GM12878 (cell line): ENCODE measurements at regions not wholly inside any gene's neighbourhood (a gene's known extent, or its start where the extent isn't known, plus 50 kb on each side); places are given as distances from the start of the nearest gene placed in this dataset.

ENCODE experiments used
- ATAC-seq: fragments of 200-7000 bp; cut with Tn5 transposase; 3 replicates; pipeline ENCODE4 v1.9.1; 2020; ENCODE audit warnings: mild to moderate bottlenecking, moderate library complexity
- BruUV-seq: library from RNA; stranded (reverse); fragments of 400-500 nt; replicated peaks from 2 replicates; lab custom pipeline; 2021; lab: Mats Ljungman, UMichigan
- CTCF ChIA-PET: fragments of 300-600 bp; sonication (Branson Sonifier 250); formaldehyde crosslinking; extraction: SDS; loops from one replicate; lab custom pipeline; 2021; ENCODE audit warnings: inconsistent platforms; lab: Yijun Ruan, JAX
- POLR2A ChIA-PET: fragments of 350-600 bp; formaldehyde crosslinking; extraction: SDS; loops from one replicate; lab custom pipeline; 2021; ENCODE audit warnings: inconsistent platforms; lab: Charles Lee
- RAD21 ChIA-PET: fragments of 300-600 bp; sonication (Branson Sonifier 250); formaldehyde crosslinking; loops from one replicate; lab custom pipeline; 2023; ENCODE audit warnings: antibody characterized with exemption; ENCODE audit not compliant: unreplicated experiment; lab: Charles Lee
- SMC1A ChIA-PET: fragments of 300-600 bp; sonication (Branson Sonifier 250); formaldehyde crosslinking; loops from one replicate; lab custom pipeline; 2023; ENCODE audit not compliant: unreplicated experiment, uncharacterized antibody; lab: Charles Lee
- DNase-seq: peaks from one replicate; pipeline ENCODE4 v3.0.0-alpha.2; 2011; ENCODE audit warnings: low read depth, low spot score
- FAIRE-seq: peaks from 3 replicates; lab custom pipeline; 2011; peaks lifted over from hg19 to GRCh38; lab: Jason Lieb, UNC
- H2AFZ ChIP-seq: 2 replicates; pipeline ENCODE4 v1.6.0; 2011; ENCODE audit warnings: low read depth, low read length, control low read depth; ENCODE audit not compliant: control insufficient read depth
- H3K27ac ChIP-seq: 2 replicates; pipeline ENCODE4 v1.5.1; 2011; ENCODE audit warnings: control low read depth; ENCODE audit not compliant: control insufficient read depth, insufficient read depth
- H3K27me3 ChIP-seq, 2 experiments: replicated peaks in 1 of 2; 2 replicates each; pipeline versions ENCODE4 v1.6.0 to v1.6.1; 2011; ENCODE audit warnings: low read length in 1 of 2; ENCODE audit not compliant: control insufficient read depth in 2 of 2, insufficient read depth in 2 of 2
- H3K36me3 ChIP-seq, 2 experiments: 2 replicates each; pipeline ENCODE4 v1.5.1; 2011; ENCODE audit warnings: low read length in 1 of 2; ENCODE audit not compliant: control insufficient read depth in 2 of 2, insufficient read depth in 2 of 2
- H3K4me1 ChIP-seq: 2 replicates; pipeline ENCODE4 v1.6.1; 2011; ENCODE audit warnings: mild to moderate bottlenecking, low read length, moderate library complexity, mixed read lengths; ENCODE audit not compliant: control insufficient read depth, insufficient read depth
- H3K4me2 ChIP-seq: 2 replicates; pipeline ENCODE4 v1.6.0; 2011; ENCODE audit warnings: control low read depth; ENCODE audit not compliant: control insufficient read depth, insufficient read depth
- H3K4me3 ChIP-seq: fragments of 200-600 bp; sonication (generic); 2 replicates; pipeline ENCODE4 v1.5.1; 2016
- H3K79me2 ChIP-seq: 2 replicates; pipeline ENCODE4 v1.6.0; 2011; ENCODE audit warnings: low read length; ENCODE audit not compliant: control insufficient read depth, insufficient read depth
- H3K9ac ChIP-seq: 2 replicates; pipeline ENCODE4 v1.8.0; 2011; ENCODE audit warnings: low read length, control low read depth, mixed read lengths; ENCODE audit not compliant: control insufficient read depth, insufficient read depth
- H3K9me3 ChIP-seq: replicated peaks from 3 replicates; pipeline ENCODE4 v1.5.1; 2011; ENCODE audit warnings: mild to moderate bottlenecking, low read length; ENCODE audit not compliant: control insufficient read depth, insufficient read depth
- H4K20me1 ChIP-seq: 2 replicates; pipeline ENCODE4 v1.6.0; 2011; ENCODE audit not compliant: control insufficient read depth, insufficient read depth
- CBX3 ChIP-seq: fragments of 200-600 bp; sonication (generic); IDR thresholded peaks from 2 replicates; pipeline ENCODE4 v1.6.1; 2016; ENCODE audit warnings: low read depth, borderline replicate concordance
- HDAC2 ChIP-seq: fragments of 200-600 bp; sonication (generic); IDR thresholded peaks from 2 replicates; pipeline ENCODE4 v1.6.1; 2017
- IKZF2 ChIP-seq, 2 experiments: fragments of 450-650 bp; IDR thresholded peaks; 2 replicates each; pipeline ENCODE4 v1.6.1; 2017; ENCODE audit warnings: mild to moderate bottlenecking in 2 of 2, moderate library complexity in 2 of 2
- MTA3 ChIP-seq: IDR thresholded peaks from 2 replicates; pipeline ENCODE4 v1.6.1; 2012; ENCODE audit warnings: low read length, inconsistent platforms, borderline replicate concordance
- PML ChIP-seq: IDR thresholded peaks from 2 replicates; pipeline ENCODE4 v1.6.1; 2012; ENCODE audit warnings: low read length, inconsistent platforms
- POLR2AphosphoS2 ChIP-seq: IDR thresholded peaks from 2 replicates; pipeline ENCODE4 v1.6.1; 2011; ENCODE audit warnings: low read depth, mild to moderate bottlenecking, low read length, improper control_type of control experiment, moderate library complexity
- RAD51 ChIP-seq: fragments of 450-650 bp; IDR thresholded peaks from 2 replicates; pipeline ENCODE4 v1.6.1; 2016; ENCODE audit warnings: moderate library complexity, mild to moderate bottlenecking, inconsistent platforms
- YY1 ChIP-seq: IDR thresholded peaks from 2 replicates; pipeline ENCODE4 v1.6.1; 2011; ENCODE audit warnings: low read depth, mild to moderate bottlenecking, low read length
- ZNF217 ChIP-seq: fragments of 450-650 bp; IDR thresholded peaks from 2 replicates; pipeline ENCODE4 v1.6.1; 2017; ENCODE audit warnings: antibody characterized with exemption, mild to moderate bottlenecking
- ZNF24 ChIP-seq: fragments of 450-650 bp; IDR thresholded peaks from 2 replicates; pipeline ENCODE4 v1.6.1; 2017; ENCODE audit warnings: antibody characterized with exemption, mild to moderate bottlenecking
- ZNF622 ChIP-seq: fragments of 450-650 bp; IDR thresholded peaks from 2 replicates; pipeline ENCODE4 v1.6.1; 2017; ENCODE audit warnings: mild to moderate bottlenecking, inconsistent platforms
- ZSCAN29 ChIP-seq: fragments of 450-650 bp; IDR thresholded peaks from 2 replicates; pipeline ENCODE4 v1.6.1; 2017; ENCODE audit warnings: mild to moderate bottlenecking, moderate library complexity
- WGBS: methylation state at CpG from one replicate; pipeline ENCODE4 v1.1.6; 2016; ENCODE audit warnings: low lambda C conversion rate; ENCODE audit not compliant: insufficient replicate concordance, insufficient coverage; ENCODE audit errors: missing lambda C conversion rate; 5-methylcytosine and 5-hydroxymethylcytosine counted together
- in situ Hi-C: fragments of 300-500 bp; cut with MboI; formaldehyde crosslinking; loops from 9 replicates; pipeline ENCODE4 v1.14.3; 2018; ENCODE audit warnings: mixed read lengths
- intact Hi-C: fragments of 100-400 bp; cut with micrococcal nuclease; formaldehyde crosslinking; loops from one replicate; pipeline ENCODE4 v1.14.2; 2022; ENCODE audit not compliant: unreplicated experiment
- TF ChIP-seq, protein P1 (sequence below): fragments of 450-650 bp; IDR thresholded peaks from 2 replicates; pipeline ENCODE4 v1.6.1; 2017; ENCODE audit warnings: mild to moderate bottlenecking, low read depth, inconsistent platforms; ENCODE audit not compliant: poor library complexity, severe bottlenecking
- TF ChIP-seq, protein P2 (sequence below): fragments of 450-650 bp; IDR thresholded peaks from 2 replicates; pipeline ENCODE4 v1.6.1; 2016; ENCODE audit warnings: mild to moderate bottlenecking, moderate library complexity, borderline replicate concordance
- TF ChIP-seq, protein P3 (sequence below): IDR thresholded peaks from 2 replicates; pipeline ENCODE4 v1.6.1; 2011; ENCODE audit warnings: mild to moderate bottlenecking, low read depth, low read length, moderate library complexity; ENCODE audit not compliant: insufficient replicate concordance
- TF ChIP-seq, protein P4 (sequence below): IDR thresholded peaks from 2 replicates; pipeline ENCODE4 v1.6.1; 2012; ENCODE audit warnings: low read depth, low read length, improper control_type of control experiment

DNA sequence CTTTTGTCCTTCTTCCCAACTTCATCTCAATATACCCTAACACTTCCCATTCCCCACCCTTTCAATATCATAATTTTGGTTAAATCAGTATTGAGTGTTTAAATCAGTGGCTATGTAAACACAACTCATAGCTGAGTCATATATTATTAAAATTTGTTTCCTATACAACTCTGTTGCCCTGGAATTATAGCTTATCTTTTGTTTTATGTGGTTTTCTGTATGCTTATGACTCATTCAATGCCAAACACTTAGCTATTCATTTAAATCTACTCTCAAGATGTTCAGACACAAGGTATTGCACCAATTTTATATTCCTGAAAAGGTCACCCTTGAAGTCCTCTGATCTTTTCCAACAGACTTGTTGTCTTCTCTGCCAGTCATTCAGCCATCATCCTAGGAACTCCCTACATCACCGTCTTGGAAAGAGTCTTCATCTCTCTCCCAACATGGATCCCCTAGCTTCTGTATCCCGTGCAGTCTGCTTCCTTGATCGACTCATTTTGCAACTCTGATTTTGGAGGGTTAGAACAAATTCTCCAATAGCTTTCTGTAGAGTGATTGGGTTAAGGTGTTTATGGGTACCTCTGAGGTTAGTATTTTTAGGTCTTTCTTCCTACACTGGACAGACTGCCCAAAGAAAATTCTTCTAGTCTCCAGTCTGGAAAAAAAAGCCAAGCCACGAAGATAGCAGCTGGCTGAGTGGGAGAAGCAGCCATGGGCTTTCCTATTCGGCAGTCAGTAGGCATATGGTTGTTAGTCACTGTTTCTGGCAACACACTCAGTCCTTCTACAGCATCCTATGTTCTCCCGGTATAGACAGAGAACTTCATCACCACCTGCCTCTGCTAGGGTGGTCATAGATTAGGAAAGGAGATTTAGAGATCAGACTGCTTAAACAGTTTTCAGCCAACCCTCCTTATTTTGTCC lies 102.1 kb downstream of the CRPPA start:
- FAIRE-seq (no peak), DNase-seq (no peak), ATAC-seq (no peak)
- no peaks in the 10 kb centered on the region for H4K20me1 ChIP-seq
- WGBS = 32% methylated on average over 6 of the region's 6 CpGs
- ChIA-PET RAD21 (no interaction called here), CTCF (interaction anchor here (1.2 kb wide), 1 partner anchor 16 kb away, joined by 3 read pairs; no protein-coding TSS in a partner anchor), SMC1A (interaction anchor here (1.4 kb wide), 1 partner anchor 8 kb away, joined by 4 read pairs; no protein-coding TSS in a partner anchor), POLR2A (no interaction called here)
- H3K36me3 ChIP-seq = no peaks in the 10 kb centered on the region
- in situ Hi-C loops (no loop called here), intact Hi-C loops (no loop called here)
- H3K27me3 ChIP-seq = no peaks in the 10 kb centered on the region
- no peak overlapping the region for H3K4me3 ChIP-seq
- BruUV-seq = no TSS peak
- no peak overlapping the region for H2AFZ ChIP-seq
- H3K27ac ChIP-seq = no peak overlapping the region
- H3K4me1 ChIP-seq = no peaks in the 10 kb centered on the region
- no peak overlapping the region for H3K4me2 ChIP-seq
- H3K79me2 ChIP-seq = no peaks in the 10 kb centered on the region
- H3K9me3 ChIP-seq = no peaks in the 10 kb centered on the region
- no peak overlapping the region for H3K9ac ChIP-seq
- TF ChIP-seq PML = no peak
- no peak for TF ChIP-seq RAD51
- no peak for TF ChIP-seq POLR2AphosphoS2
- no peak for TF ChIP-seq HDAC2
- TF ChIP-seq MTA3 = no peak
- no peak for TF ChIP-seq IKZF2 (IDR thresholded peaks at IDR 0.05)
- TF ChIP-seq CBX3 = no peak
- TF ChIP-seq, protein P1, sequence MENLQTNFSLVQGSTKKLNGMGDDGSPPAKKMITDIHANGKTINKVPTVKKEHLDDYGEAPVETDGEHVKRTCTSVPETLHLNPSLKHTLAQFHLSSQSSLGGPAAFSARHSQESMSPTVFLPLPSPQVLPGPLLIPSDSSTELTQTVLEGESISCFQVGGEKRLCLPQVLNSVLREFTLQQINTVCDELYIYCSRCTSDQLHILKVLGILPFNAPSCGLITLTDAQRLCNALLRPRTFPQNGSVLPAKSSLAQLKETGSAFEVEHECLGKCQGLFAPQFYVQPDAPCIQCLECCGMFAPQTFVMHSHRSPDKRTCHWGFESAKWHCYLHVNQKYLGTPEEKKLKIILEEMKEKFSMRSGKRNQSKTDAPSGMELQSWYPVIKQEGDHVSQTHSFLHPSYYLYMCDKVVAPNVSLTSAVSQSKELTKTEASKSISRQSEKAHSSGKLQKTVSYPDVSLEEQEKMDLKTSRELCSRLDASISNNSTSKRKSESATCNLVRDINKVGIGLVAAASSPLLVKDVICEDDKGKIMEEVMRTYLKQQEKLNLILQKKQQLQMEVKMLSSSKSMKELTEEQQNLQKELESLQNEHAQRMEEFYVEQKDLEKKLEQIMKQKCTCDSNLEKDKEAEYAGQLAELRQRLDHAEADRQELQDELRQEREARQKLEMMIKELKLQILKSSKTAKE = no peak
- no peak for TF ChIP-seq ZNF24
- TF ChIP-seq, protein P2, sequence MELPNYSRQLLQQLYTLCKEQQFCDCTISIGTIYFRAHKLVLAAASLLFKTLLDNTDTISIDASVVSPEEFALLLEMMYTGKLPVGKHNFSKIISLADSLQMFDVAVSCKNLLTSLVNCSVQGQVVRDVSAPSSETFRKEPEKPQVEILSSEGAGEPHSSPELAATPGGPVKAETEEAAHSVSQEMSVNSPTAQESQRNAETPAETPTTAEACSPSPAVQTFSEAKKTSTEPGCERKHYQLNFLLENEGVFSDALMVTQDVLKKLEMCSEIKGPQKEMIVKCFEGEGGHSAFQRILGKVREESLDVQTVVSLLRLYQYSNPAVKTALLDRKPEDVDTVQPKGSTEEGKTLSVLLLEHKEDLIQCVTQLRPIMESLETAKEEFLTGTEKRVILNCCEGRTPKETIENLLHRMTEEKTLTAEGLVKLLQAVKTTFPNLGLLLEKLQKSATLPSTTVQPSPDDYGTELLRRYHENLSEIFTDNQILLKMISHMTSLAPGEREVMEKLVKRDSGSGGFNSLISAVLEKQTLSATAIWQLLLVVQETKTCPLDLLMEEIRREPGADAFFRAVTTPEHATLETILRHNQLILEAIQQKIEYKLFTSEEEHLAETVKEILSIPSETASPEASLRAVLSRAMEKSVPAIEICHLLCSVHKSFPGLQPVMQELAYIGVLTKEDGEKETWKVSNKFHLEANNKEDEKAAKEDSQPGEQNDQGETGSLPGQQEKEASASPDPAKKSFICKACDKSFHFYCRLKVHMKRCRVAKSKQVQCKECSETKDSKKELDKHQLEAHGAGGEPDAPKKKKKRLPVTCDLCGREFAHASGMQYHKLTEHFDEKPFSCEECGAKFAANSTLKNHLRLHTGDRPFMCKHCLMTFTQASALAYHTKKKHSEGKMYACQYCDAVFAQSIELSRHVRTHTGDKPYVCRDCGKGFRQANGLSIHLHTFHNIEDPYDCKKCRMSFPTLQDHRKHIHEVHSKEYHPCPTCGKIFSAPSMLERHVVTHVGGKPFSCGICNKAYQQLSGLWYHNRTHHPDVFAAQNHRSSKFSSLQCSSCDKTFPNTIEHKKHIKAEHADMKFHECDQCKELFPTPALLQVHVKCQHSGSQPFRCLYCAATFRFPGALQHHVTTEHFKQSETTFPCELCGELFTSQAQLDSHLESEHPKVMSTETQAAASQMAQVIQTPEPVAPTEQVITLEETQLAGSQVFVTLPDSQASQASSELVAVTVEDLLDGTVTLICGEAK = no peak
- TF ChIP-seq, protein P3, sequence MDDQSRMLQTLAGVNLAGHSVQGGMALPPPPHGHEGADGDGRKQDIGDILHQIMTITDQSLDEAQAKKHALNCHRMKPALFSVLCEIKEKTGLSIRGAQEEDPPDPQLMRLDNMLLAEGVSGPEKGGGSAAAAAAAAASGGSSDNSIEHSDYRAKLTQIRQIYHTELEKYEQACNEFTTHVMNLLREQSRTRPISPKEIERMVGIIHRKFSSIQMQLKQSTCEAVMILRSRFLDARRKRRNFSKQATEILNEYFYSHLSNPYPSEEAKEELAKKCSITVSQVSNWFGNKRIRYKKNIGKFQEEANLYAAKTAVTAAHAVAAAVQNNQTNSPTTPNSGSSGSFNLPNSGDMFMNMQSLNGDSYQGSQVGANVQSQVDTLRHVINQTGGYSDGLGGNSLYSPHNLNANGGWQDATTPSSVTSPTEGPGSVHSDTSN = no peak
- no peak for TF ChIP-seq YY1
- no peak for TF ChIP-seq ZSCAN29
- TF ChIP-seq ZNF217 = no peak
- no peak for TF ChIP-seq ZNF622
- TF ChIP-seq, protein P4, sequence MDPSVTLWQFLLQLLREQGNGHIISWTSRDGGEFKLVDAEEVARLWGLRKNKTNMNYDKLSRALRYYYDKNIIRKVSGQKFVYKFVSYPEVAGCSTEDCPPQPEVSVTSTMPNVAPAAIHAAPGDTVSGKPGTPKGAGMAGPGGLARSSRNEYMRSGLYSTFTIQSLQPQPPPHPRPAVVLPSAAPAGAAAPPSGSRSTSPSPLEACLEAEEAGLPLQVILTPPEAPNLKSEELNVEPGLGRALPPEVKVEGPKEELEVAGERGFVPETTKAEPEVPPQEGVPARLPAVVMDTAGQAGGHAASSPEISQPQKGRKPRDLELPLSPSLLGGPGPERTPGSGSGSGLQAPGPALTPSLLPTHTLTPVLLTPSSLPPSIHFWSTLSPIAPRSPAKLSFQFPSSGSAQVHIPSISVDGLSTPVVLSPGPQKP = no peak
